HCT116 (cell line): ENCODE measurements at regions not wholly inside any gene's neighbourhood (a gene's known extent, or its start where the extent isn't known, plus 50 kb on each side); places are given as distances from the start of the nearest gene placed in this dataset.

ENCODE experiments used
- ATAC-seq: fragments of 200-7000 bp; cut with Tn5 transposase; 2 replicates; pipeline ENCODE4 v1.9.1; 2020; ENCODE audit warnings: mild to moderate bottlenecking, moderate library complexity
- BruUV-seq: library from RNA; stranded (reverse); fragments of 400-500 nt; replicated peaks from 2 replicates; lab custom pipeline; 2021; lab: Mats Ljungman, UMichigan
- CTCF ChIA-PET: fragments of 300-600 bp; sonication (Branson Sonifier 250); formaldehyde crosslinking; loops from one replicate; lab custom pipeline; 2021; ENCODE audit warnings: antibody characterized with exemption; lab: Charles Lee
- POLR2A ChIA-PET: fragments of 300-600, 350-600 bp; sonication (Branson Sonifier 250); formaldehyde crosslinking; loops from one replicate; lab custom pipeline; 2021; ENCODE audit warnings: antibody characterized with exemption; lab: Charles Lee
- RAD21 ChIA-PET, 2 experiments: fragments of 300-600 bp; sonication (Branson Sonifier 250); formaldehyde crosslinking; loops; one replicate each; lab custom pipeline; 2023; ENCODE audit warnings: low total read pairs in 2 of 2; ENCODE audit not compliant: uncharacterized antibody in 2 of 2, unreplicated experiment in 2 of 2, low non-redundant PET in 1 of 2; lab: Charles Lee
- DNase-seq: peaks from one replicate; pipeline ENCODE4 v3.0.0-alpha.2; 2010; ENCODE audit warnings: low read depth, low spot score
- H2AFZ ChIP-seq: fragments of 200-600 bp; shearing (Covaris generic), sonication (generic); 2 replicates; pipeline ENCODE4 v1.6.1; 2017; ENCODE audit warnings: low read depth, mixed run types, mixed read lengths, antibody characterized with exemption, low read length; ENCODE audit not compliant: poor library complexity, severe bottlenecking
- H3K27ac ChIP-seq: 2 replicates; pipeline ENCODE4 v1.5.1; 2012; ENCODE audit warnings: low read depth, low read length
- H3K27me3 ChIP-seq: fragments of 200-600 bp; sonication (generic); 2 replicates; pipeline ENCODE4 v1.6.1; 2016; ENCODE audit warnings: mixed run types, low read length, mixed read lengths; ENCODE audit not compliant: insufficient read depth
- H3K36me3 ChIP-seq, 2 experiments: fragments of 200-500 bp in 1 of 2; fragments of 200-600 bp in 1 of 2; sonication (Bioruptor generic) in 1 of 2; sonication (generic) in 1 of 2; 2 replicates each; pipeline versions ENCODE4 v1.5.1 to v1.6.1; 2014 to 2016; ENCODE audit warnings: low read length in 2 of 2, inconsistent platforms in 1 of 2, mixed read lengths in 1 of 2, mixed run types in 1 of 2; ENCODE audit not compliant: insufficient read depth in 2 of 2, control insufficient read depth in 1 of 2
- H3K4me1 ChIP-seq, 2 experiments: fragments of 200-600 bp in 1 of 2; sonication (generic) in 1 of 2; 2 replicates each; pipeline versions ENCODE4 v1.5.1 to v1.6.1; 2012 to 2017; ENCODE audit warnings: low read length in 2 of 2, inconsistent platforms in 1 of 2, mild to moderate bottlenecking in 1 of 2, mixed read lengths in 1 of 2, mixed run types in 1 of 2, moderate library complexity in 1 of 2; ENCODE audit not compliant: insufficient read depth in 2 of 2, control insufficient read depth in 1 of 2
- H3K4me2 ChIP-seq: fragments of 200-600 bp; sonication (generic); 2 replicates; pipeline ENCODE4 v1.6.1; 2017; ENCODE audit warnings: mixed run types, low read length, mixed read lengths
- H3K4me3 ChIP-seq, 2 experiments: fragments of 200-600 bp in 1 of 2; sonication (generic) in 1 of 2; replicated peaks in 1 of 2; 2 replicates each; pipeline ENCODE4 v1.5.1; 2011 to 2016; ENCODE audit warnings: low read length in 2 of 2, control low read depth in 1 of 2, low read depth in 1 of 2, mild to moderate bottlenecking in 1 of 2, mixed read lengths in 1 of 2, mixed run types in 1 of 2
- H3K79me2 ChIP-seq: fragments of 200-600 bp; sonication (generic); 2 replicates; pipeline ENCODE4 v1.6.1; 2017; ENCODE audit warnings: mild to moderate bottlenecking, mixed run types, low read length, moderate library complexity, mixed read lengths; ENCODE audit not compliant: insufficient read depth
- H3K9ac ChIP-seq: fragments of 200-600 bp; sonication (generic); 2 replicates; pipeline ENCODE4 v1.6.1; 2016; ENCODE audit warnings: low read length, mixed read lengths
- H3K9me2 ChIP-seq: fragments of 200-600 bp; sonication (generic), shearing (Covaris generic); 2 replicates; pipeline ENCODE4 v1.6.1; 2017; ENCODE audit warnings: mixed run types, mild to moderate bottlenecking, moderate library complexity; ENCODE audit not compliant: insufficient read depth
- H3K9me3 ChIP-seq, 2 experiments: fragments of 200-500 bp in 1 of 2; fragments of 200-600 bp in 1 of 2; sonication (Bioruptor generic) in 1 of 2; sonication (generic) in 1 of 2; 2 replicates each; pipeline ENCODE4 v1.6.1; 2014 to 2017; ENCODE audit warnings: low read length in 2 of 2, mixed read lengths in 2 of 2, inconsistent platforms in 1 of 2, low read depth in 1 of 2, mild to moderate bottlenecking in 1 of 2, mixed run types in 1 of 2, moderate library complexity in 1 of 2; ENCODE audit not compliant: control insufficient read depth in 1 of 2, insufficient read depth in 1 of 2
- H4K20me1 ChIP-seq: fragments of 200-600 bp; sonication (generic), shearing (Covaris generic); 2 replicates; pipeline ENCODE4 v1.6.1; 2017; ENCODE audit warnings: mixed run types, mild to moderate bottlenecking, moderate library complexity; ENCODE audit not compliant: insufficient read depth
- CBX3 ChIP-seq: IDR thresholded peaks from 2 replicates; pipeline ENCODE4 v1.6.1; 2012; ENCODE audit warnings: low read depth
- CEBPB ChIP-seq: IDR thresholded peaks from 2 replicates; pipeline ENCODE4 v1.6.1; 2012; ENCODE audit warnings: low read depth
- CTCF ChIP-seq, 3 experiments: fragments of 200-600 bp in 1 of 3; sonication (generic) in 1 of 3; IDR thresholded peaks in 2 of 3; conservative IDR thresholded peaks in 1 of 3; 2 replicates each; pipeline ENCODE4 v1.5.1; 2012 to 2017; ENCODE audit warnings: low read depth in 2 of 3, low read length in 2 of 3, antibody characterized with exemption in 1 of 3, borderline replicate concordance in 1 of 3, control low read depth in 1 of 3, mild to moderate bottlenecking in 1 of 3, mixed read lengths in 1 of 3, mixed run types in 1 of 3, moderate library complexity in 1 of 3; ENCODE audit not compliant: insufficient read depth in 1 of 3
- EGR1 ChIP-seq: IDR thresholded peaks from 2 replicates; pipeline ENCODE4 v1.6.1; 2012; ENCODE audit warnings: low read depth
- EZH2 ChIP-seq: fragments of 200-600 bp; sonication (generic); IDR thresholded peaks from 2 replicates; pipeline ENCODE4 v1.6.1; 2017; ENCODE audit warnings: antibody characterized with exemption, mixed run types
- EZH2phosphoT487 ChIP-seq: fragments of 200-600 bp; IDR thresholded peaks from 2 replicates; pipeline ENCODE4 v1.6.1; 2018; ENCODE audit warnings: antibody characterized with exemption, borderline replicate concordance
- FOSL1 ChIP-seq: IDR thresholded peaks from 2 replicates; pipeline ENCODE4 v1.6.1; 2012; ENCODE audit warnings: low read depth
- JUND ChIP-seq: IDR thresholded peaks from 2 replicates; pipeline ENCODE4 v1.6.1; 2012
- POLR2AphosphoS5 ChIP-seq: IDR thresholded peaks from 2 replicates; pipeline ENCODE4 v1.6.1; 2011; ENCODE audit warnings: mild to moderate bottlenecking, low read depth, low read length, moderate library complexity
- RAD21 ChIP-seq: IDR thresholded peaks from 2 replicates; pipeline ENCODE4 v1.6.1; 2012; ENCODE audit warnings: low read depth, mild to moderate bottlenecking
- SIN3A ChIP-seq: IDR thresholded peaks from 2 replicates; pipeline ENCODE4 v1.6.1; 2012; ENCODE audit warnings: low read depth
- SP1 ChIP-seq: IDR thresholded peaks from 2 replicates; pipeline ENCODE4 v1.6.1; 2012; ENCODE audit warnings: low read depth
- SRF ChIP-seq: IDR thresholded peaks from 2 replicates; pipeline ENCODE4 v1.6.1; 2012; ENCODE audit warnings: low read depth
- YY1 ChIP-seq: IDR thresholded peaks from 2 replicates; pipeline ENCODE4 v1.6.1; 2011; ENCODE audit warnings: low read length, low read depth, moderate library complexity, mild to moderate bottlenecking; ENCODE audit not compliant: insufficient replicate concordance; ENCODE audit errors: extremely low read depth
- ZFX ChIP-seq: fragments of 450-650 bp; IDR thresholded peaks from 2 replicates; pipeline ENCODE4 v1.6.1; 2017
- intact Hi-C: fragments of 100-400 bp; cut with micrococcal nuclease; formaldehyde crosslinking; loops from 2 replicates; pipeline ENCODE4 v1.10.0; 2022
- TF ChIP-seq, protein P1 (sequence below): IDR thresholded peaks from 2 replicates; pipeline ENCODE4 v1.6.1; 2012

DNA sequence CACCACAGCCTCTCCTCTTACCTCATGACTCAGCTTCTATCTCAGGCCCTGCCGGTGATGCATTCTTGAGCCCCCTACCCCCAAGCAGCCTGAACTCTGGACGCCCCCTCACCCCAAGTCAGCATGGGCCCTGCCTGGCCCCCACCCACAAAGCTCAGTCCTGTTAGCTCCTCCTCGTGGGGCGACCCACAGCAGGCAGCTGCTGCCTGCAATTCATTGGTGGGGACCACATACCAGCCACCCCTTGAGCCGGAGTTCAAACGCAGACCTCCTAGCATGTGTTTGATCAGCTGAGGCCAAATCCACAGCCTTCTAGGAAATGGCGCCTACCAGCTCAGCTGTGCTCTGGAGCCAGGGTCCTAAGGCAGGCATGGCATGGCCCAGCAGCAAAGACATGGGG, 111.8 kb downstream of the EFNB1 start:
- Histone ChIP-seq H3K4me3 (no peak overlapping the region), H2AFZ (no peak overlapping the region), H4K20me1 (no peaks in the 10 kb centered on the region), H3K27me3 (no peaks in the 10 kb centered on the region), H3K9ac (no peak overlapping the region), H3K79me2 (no peaks in the 10 kb centered on the region), H3K27ac (no peak overlapping the region), H3K9me3 (no peaks in the 10 kb centered on the region), H3K36me3 (no peaks in the 10 kb centered on the region), H3K4me2 (no peak overlapping the region), H3K9me2 (no peaks in the 10 kb centered on the region), H3K4me1 (peaks cover 0 to 3% of the 10 kb centered on the region in 2 experiments; a peak in 1 of 4 replicates)
- ATAC-seq (no peak), DNase-seq (no peak)
- RAD21 ChIA-PET, result no interaction called here
- no peak for TF ChIP-seq POLR2AphosphoS5
- TF ChIP-seq EZH2phosphoT487, result no peak
- TF ChIP-seq CEBPB, result no peak
- TF ChIP-seq CTCF (IDR thresholded peaks at IDR 0.05 in 2 of 3, conservative IDR thresholded peaks at IDR 0.05 in 1 of 3; ENCODE audit: borderline replicate concordance in 1 of 3, insufficient read depth in 1 of 3, low read depth in 2 of 3, low read length in 2 of 3), result no peak
- no peak for TF ChIP-seq EGR1
- TF ChIP-seq ZFX, result no peak
- TF ChIP-seq SRF, result no peak
- TF ChIP-seq YY1, result no peak
- POLR2A ChIA-PET, result no interaction called here
- CTCF ChIA-PET, result no interaction called here
- no TSS peak for BruUV-seq
- intact Hi-C loops, result no loop called here

DNA sequence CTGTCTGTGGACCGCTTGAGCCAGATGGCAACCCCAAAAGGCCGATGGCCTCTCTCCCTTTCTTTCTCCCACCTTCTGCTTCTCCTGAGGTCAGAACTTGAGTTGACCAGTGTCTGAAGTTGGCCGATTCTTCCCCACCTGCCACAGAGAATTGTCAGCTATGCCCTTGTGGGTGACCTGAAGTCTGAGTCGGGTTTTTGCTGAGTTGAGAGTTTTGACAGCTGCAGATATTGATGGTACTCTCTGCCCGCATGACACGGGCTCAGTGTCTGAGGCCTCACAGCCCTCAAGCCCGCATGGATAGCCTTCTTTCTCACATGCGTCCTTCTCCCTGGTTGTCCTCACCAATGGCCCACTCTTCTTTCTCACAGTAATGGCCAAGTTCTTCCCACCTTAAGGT, 111.0 kb downstream of the EFNB1 start:
- Histone ChIP-seq H3K27ac (no peak overlapping the region), H3K9me2 (no peaks in the 10 kb centered on the region), H2AFZ (no peak overlapping the region), H3K4me1 (peaks cover 0 to 7% of the 10 kb centered on the region in 2 experiments; a peak in 1 of 4 replicates), H3K4me2 (no peak overlapping the region), H3K27me3 (no peaks in the 10 kb centered on the region), H3K9ac (no peak overlapping the region), H3K9me3 (no peaks in the 10 kb centered on the region), H3K79me2 (no peaks in the 10 kb centered on the region), H3K36me3 (no peaks in the 10 kb centered on the region), H3K4me3 (no peak overlapping the region), H4K20me1 (no peaks in the 10 kb centered on the region)
- ATAC-seq (no peak), DNase-seq (no peak)
- BruUV-seq, result no TSS peak
- ChIA-PET CTCF (no interaction called here), POLR2A (no interaction called here), RAD21 (no interaction called here)
- intact Hi-C loops, result no loop called here
- TF ChIP-seq FOSL1 (no peak), CTCF (IDR thresholded peaks at IDR 0.05 in 2 of 3, conservative IDR thresholded peaks at IDR 0.05 in 1 of 3; ENCODE audit: borderline replicate concordance in 1 of 3, insufficient read depth in 1 of 3, low read depth in 2 of 3, low read length in 2 of 3) (no peak), EZH2 (no peak), CEBPB (no peak), YY1 (no peak), JUND (no peak), CBX3 (no peak), POLR2AphosphoS5 (no peak), SP1 (no peak), SIN3A (no peak), EZH2phosphoT487 (no peak), RAD21 (no peak), ZFX (no peak)
- TF ChIP-seq, protein P1, sequence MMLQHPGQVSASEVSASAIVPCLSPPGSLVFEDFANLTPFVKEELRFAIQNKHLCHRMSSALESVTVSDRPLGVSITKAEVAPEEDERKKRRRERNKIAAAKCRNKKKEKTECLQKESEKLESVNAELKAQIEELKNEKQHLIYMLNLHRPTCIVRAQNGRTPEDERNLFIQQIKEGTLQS, result no peak
